ENCODE measurements at regions not wholly inside any gene's neighbourhood (a gene's known extent, or its start where the extent isn't known, plus 50 kb on each side); places are given as distances from the start of the nearest gene placed in this dataset.
A peak's percentile ranks its signal among the peaks of the same experiment; 100 is the strongest.

GRCh38 chr6:153218184-153218792 lies 87.2 kb upstream of the RGS17 start:
- no peak for DNase-seq

DNA sequence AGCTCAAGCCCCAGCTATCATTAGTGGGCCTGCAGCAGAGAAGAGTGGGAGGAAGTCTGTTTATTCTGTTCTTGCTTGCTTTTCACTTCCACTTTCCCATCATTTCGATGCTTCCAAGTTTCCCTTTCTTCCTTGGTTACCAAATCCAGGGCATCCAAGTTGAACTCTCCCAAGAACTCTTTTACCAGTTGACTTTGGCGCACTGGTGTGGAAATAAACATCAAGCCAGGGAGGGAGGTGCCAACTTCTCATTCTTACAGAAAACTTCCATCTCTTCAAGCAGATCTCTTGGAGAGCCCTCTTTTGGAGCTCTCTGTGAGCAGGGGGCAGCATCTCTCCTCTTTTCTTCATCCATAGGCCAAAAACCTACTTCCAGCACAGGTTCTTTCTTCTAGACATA lies 85.7 kb upstream of the RGS17 start:
- DNase-seq = no peak

- no peak for DNase-seq
Measured at GRCh38 chr6:153215242-153215641, 84.2 kb upstream of the RGS17 start.

- DNase-seq = no peak
Measured at GRCh38 chr6:153214436-153214835, 83.4 kb upstream of the RGS17 start.

GRCh38 chr6:153210083-153210482 lies 79.0 kb upstream of the RGS17 start:
- DNase-seq = no peak

GRCh38 chr6:153208706-153209105 lies 77.6 kb upstream of the RGS17 start:
- DNase-seq = no peak

DNA sequence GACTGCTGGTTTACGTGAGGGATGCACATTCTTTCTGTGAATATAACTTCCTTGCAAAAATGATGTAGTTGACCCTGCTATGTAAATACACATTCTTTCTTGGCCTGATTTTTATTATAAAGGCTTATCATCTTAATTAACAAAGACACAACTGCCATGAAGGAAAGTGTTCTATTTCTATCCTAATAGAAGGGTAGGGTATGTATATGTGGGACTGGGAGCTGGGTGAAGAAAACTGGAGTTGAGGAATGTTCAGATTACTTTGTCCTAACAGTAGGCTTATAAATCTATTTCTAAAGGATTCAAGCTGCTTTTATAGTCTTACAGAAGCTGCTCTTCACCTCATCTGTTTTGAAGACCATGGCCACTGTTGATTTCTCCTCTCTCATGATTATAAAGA lies 76.5 kb upstream of the RGS17 start:
- no peak for DNase-seq

DNA sequence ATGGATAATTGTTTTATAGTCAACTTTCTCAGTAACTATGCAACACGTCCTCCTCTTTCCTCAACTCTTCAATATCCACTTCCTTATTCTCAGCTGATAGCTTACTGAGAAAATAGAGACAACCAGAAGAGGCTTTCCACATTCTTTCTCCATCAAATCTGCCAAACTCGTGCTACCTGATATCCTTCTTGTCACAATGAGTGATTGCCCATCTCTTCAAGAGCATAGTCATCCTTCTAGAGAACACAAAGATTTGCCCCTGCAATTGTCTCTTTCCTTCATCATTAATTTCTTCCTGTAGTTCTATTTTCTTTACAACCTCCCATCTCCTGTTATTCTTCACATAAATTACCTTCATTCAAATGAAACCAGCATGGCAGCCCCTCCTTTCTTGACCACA lies 75.9 kb upstream of the RGS17 start:
- peak; percentile 71 for DNase-seq

DNA sequence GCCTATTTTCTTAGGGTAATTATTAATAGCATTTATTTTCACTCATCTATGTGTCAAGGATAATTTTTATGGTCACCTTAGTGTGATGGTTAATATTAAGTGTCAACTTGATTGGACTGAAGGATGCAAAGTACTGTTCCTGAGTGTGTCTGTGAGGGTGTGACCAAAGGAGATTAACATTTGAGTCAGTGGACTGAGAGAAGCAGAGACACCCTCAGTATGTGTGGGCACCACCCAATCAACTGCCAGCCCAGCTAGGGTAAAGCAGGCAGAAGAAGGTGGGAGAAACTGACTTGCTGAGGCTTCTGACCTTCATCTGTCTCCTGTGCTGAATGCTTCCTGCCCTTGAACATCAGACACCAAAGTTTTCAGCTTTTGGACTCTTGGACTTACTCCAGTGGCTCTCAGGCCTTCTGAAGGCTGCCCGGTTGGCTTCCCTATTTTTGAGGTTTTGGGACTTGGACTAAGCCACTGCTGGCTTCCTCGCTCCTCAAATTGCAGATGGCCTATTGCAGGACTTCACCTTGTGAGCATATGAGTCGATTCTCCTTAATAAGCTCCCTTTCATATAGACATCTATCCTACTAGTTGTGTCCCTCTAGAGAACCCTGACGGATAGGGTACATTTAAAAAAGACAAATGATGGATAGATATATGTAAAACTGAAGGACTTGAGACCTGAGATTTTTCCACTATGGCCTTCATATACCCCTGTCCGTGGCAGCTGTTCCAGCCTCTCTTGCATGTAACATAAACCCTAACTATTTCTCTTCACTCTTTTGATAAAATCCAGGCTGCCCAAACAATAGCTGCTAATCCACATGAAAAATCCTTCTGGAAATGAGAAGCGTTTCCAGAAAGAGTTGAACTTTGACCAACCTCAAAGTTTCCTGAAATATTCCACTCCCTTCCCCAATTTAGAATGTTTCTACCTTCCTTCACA lies 62.1 kb upstream of the RGS17 start:
- no peak for DNase-seq

DNA sequence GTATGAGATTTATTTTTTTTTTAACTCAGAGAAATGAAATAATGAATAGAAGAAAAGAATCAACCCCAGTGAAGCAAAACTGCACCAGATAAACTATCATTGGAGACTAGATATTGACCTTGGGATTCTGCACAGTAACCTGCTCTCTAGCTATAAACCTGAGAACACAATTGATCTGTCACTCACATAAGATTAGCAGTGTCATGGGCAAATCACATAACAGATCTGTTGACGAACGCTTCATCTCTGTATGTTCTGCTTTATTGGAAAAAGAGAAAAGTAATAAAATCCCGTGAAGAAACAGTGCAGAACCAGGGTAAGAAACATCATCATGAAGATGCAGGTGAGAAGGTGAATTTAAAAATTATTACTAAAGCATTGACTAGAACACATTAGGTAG lies 52.8 kb upstream of the RGS17 start:
- DNase-seq = no peak

All from renal pelvis (tissue), 1 donor.